Left lung (tissue), 4 donors: ENCODE measurements at regions not wholly inside any gene's neighbourhood (a gene's known extent, or its start where the extent isn't known, plus 50 kb on each side); places are given as distances from the start of the nearest gene placed in this dataset.

Experiments used
- ATAC-seq: fragments of 200-7000 bp; cut with Tn5 transposase; one replicate; pipeline ENCODE4 v1.9.1; 2020; ENCODE audit warnings: moderate library complexity
- DNase-seq, 4 donors: peaks; one replicate each; pipeline ENCODE4 v3.0.0-alpha.2; 2013 to 2020
- H3K27ac ChIP-seq, 2 donors: fragments of 200-600 bp; sonication (generic) in 1 of 2; one replicate each; pipeline versions ENCODE4 v1.5.0 to v1.8.0; 2020 to 2021
- H3K27me3 ChIP-seq, 2 donors: fragments of 200-600 bp; sonication (generic) in 1 of 2; one replicate each; pipeline versions ENCODE4 v1.5.0 to v1.8.0; 2020 to 2021
- H3K36me3 ChIP-seq, 2 donors: fragments of 200-600 bp; sonication (generic) in 1 of 2; one replicate each; pipeline versions ENCODE4 v1.5.0 to v1.8.0; 2020 to 2021
- H3K4me1 ChIP-seq, 2 donors: fragments of 200-600 bp; one replicate each; pipeline ENCODE4 v1.8.0; 2021
- H3K4me3 ChIP-seq, 2 donors: fragments of 200-600 bp; sonication (generic) in 1 of 2; one replicate each; pipeline versions ENCODE4 v1.5.0 to v1.8.0; 2020 to 2021; ENCODE audit warnings: mild to moderate bottlenecking in 1 of 2
- H3K9me3 ChIP-seq, 2 donors: fragments of 200-600 bp; sonication (generic) in 1 of 2; one replicate each; pipeline versions ENCODE4 v1.5.0 to v1.8.0; 2020 to 2021
- intact Hi-C, 2 donors: fragments of 100-400 bp; cut with DNase I; formaldehyde crosslinking; loops; one replicate each; pipeline versions ENCODE4 v1.11.2 to v1.14.2; 2022
- TF ChIP-seq, protein P1 (sequence below), 2 donors: fragments of 200-600 bp; sonication (generic) in 1 of 2; IDR thresholded peaks; one replicate each; pipeline versions ENCODE4 v1.5.0 to v1.8.0; 2021; ENCODE audit warnings: antibody characterized with exemption in 2 of 2
- donor health status: DM: no; HTN: yes; CAD: no.
- donor health status: DM: no; HTN: no; CAD: no.

DNA sequence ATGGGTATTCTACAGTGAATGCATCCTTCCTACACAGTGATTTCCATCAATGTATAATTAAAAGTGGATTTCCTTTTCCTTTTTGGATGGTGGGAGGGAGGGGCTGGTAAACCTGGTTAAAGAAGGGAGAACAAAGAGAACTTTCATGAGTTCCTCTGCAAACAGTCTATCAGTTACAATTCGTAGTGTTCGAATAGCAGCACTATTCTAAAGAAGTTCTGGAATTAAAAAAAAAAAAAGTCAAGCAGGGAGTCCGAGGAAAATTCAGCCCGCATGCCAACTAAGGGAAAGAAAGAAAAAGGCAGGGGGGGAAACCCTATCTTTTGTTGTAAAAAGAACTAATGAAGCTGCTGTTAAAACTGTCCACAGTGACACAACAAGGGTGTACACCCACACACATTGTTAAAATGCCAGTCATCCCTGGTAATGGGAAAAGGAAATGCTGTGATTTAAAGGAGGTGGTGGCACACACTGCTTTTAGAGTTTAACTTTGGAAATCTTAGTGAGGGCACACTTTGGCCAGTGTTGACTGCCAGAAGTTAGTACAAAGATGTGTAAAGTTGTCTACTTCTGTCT is 521.2 kb downstream of the ZIC1 start:
- intact Hi-C loops: no loop called here
- H3K27ac ChIP-seq: no peak overlapping the region
- H3K4me1 ChIP-seq: no peaks in the 10 kb centered on the region
- H3K4me3 ChIP-seq: no peak overlapping the region
- no peaks in the 10 kb centered on the region for H3K27me3 ChIP-seq
- H3K36me3 ChIP-seq: no peaks in the 10 kb centered on the region
- TF ChIP-seq, protein P1, sequence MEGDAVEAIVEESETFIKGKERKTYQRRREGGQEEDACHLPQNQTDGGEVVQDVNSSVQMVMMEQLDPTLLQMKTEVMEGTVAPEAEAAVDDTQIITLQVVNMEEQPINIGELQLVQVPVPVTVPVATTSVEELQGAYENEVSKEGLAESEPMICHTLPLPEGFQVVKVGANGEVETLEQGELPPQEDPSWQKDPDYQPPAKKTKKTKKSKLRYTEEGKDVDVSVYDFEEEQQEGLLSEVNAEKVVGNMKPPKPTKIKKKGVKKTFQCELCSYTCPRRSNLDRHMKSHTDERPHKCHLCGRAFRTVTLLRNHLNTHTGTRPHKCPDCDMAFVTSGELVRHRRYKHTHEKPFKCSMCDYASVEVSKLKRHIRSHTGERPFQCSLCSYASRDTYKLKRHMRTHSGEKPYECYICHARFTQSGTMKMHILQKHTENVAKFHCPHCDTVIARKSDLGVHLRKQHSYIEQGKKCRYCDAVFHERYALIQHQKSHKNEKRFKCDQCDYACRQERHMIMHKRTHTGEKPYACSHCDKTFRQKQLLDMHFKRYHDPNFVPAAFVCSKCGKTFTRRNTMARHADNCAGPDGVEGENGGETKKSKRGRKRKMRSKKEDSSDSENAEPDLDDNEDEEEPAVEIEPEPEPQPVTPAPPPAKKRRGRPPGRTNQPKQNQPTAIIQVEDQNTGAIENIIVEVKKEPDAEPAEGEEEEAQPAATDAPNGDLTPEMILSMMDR (IDR thresholded peaks at IDR 0.05): no peak
- no peaks in the 10 kb centered on the region for H3K9me3 ChIP-seq
- DNase-seq (no peak), ATAC-seq (no peak)

GRCh38 chr3:147934451-147935180 is 525.5 kb downstream of the ZIC1 start:
- no peak for ATAC-seq
- Histone ChIP-seq H3K4me1 (no peaks in the 10 kb centered on the region), H3K9me3 (no peaks in the 10 kb centered on the region), H3K36me3 (no peaks in the 10 kb centered on the region), H3K27me3 (no peaks in the 10 kb centered on the region), H3K4me3 (no peak overlapping the region), H3K27ac (no peak overlapping the region)
- DNase-seq: no peak
- TF ChIP-seq, protein P1 (IDR thresholded peaks at IDR 0.05): no peak
- intact Hi-C loops: no loop called here

DNA sequence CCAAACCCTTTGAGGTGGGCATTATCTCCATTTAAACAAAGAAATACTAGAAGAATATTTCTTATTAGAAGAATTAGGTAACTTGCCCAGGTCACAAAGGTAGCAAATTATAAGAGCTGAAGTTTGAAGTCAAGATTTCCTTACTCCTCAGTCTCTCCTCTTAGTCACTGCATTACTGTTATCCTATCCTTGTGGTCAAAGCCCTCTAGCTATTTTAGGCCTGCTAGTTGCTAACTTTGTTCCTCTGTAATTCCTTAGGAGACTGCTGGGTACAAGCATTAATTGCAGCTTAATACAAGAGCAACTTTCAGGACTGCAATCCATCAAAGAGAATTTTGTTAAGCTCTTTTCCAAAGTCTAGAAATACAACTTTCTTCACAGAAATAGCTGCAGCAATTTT is 528.2 kb downstream of the ZIC1 start:
- Histone ChIP-seq H3K36me3 (no peaks in the 10 kb centered on the region), H3K4me3 (no peak overlapping the region), H3K9me3 (no peaks in the 10 kb centered on the region), H3K4me1 (no peaks in the 10 kb centered on the region), H3K27me3 (no peaks in the 10 kb centered on the region), H3K27ac (no peak overlapping the region)
- TF ChIP-seq, protein P1 (IDR thresholded peaks at IDR 0.05): no peak
- ATAC-seq (no peak), DNase-seq (no peak)
- intact Hi-C loops: no loop called here

DNA sequence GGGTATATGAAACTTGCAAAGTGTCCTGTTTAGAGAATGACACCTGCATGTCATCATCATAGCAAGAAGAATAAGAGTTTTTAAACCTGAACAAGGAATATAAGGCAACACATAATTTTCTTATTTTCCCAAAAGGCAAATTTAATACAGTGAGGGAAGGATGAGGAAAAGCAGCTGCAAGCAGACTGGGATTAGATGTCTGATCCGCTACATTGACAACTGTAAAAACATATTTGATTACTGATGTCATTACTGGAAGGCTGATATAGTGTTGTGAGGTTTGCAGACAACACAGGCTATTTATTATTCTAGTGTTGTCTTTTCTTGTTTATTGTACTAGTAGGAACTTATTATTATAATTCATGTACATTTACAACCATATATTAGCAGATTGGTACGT is 528.7 kb downstream of the ZIC1 start:
- H3K9me3 ChIP-seq: no peaks in the 10 kb centered on the region
- DNase-seq (no peak), ATAC-seq (no peak)
- H3K4me3 ChIP-seq: no peak overlapping the region
- H3K36me3 ChIP-seq: no peaks in the 10 kb centered on the region
- no peaks in the 10 kb centered on the region for H3K27me3 ChIP-seq
- TF ChIP-seq, protein P1 (IDR thresholded peaks at IDR 0.05): no peak
- H3K27ac ChIP-seq: no peak overlapping the region
- H3K4me1 ChIP-seq: no peaks in the 10 kb centered on the region
- intact Hi-C loops: no loop called here

GRCh38 chr3:147939425-147939824 is 530.3 kb downstream of the ZIC1 start:
- H3K9me3 ChIP-seq: no peaks in the 10 kb centered on the region
- H3K4me3 ChIP-seq: no peak overlapping the region
- H3K36me3 ChIP-seq: no peaks in the 10 kb centered on the region
- no peak for ATAC-seq
- intact Hi-C loops: no loop called here
- H3K27ac ChIP-seq: no peak overlapping the region
- no peaks in the 10 kb centered on the region for H3K27me3 ChIP-seq
- TF ChIP-seq, protein P1 (IDR thresholded peaks at IDR 0.05): no peak
- DNase-seq: no peak
- H3K4me1 ChIP-seq: no peaks in the 10 kb centered on the region
